ENCODE measurements at regions not wholly inside any gene's neighbourhood (a gene's known extent, or its start where the extent isn't known, plus 50 kb on each side); places are given as distances from the start of the nearest gene placed in this dataset.

- Histone ChIP-seq H3K36me3 (no peaks in the 10 kb centered on the region), H3K27ac (no peak overlapping the region), H3K4me1 (no peaks in the 10 kb centered on the region), H3K4me3 (no peak overlapping the region), H3K27me3 (no peaks in the 10 kb centered on the region), H3K9me3 (no peaks in the 10 kb centered on the region)
- intact Hi-C loops (cut with DNase I) = no loop called here
- no peak for ATAC-seq
- 59% methylated on average over 2 of the region's 2 CpGs for WGBS (ENCODE audit: insufficient coverage, low coverage, low lambda C conversion rate, missing lambda C conversion rate)
- no peak for DNase-seq
- TF ChIP-seq CTCF (IDR thresholded peaks at IDR 0.05) (no peak), POLR2A (IDR thresholded peaks at IDR 0.05) (no peak)
These were observed 50.1 kb upstream of the FBXL17 start for GRCh38 chr5:108432024-108432423.

Measured in right lobe of liver (tissue), 6 donors.